Ammon's horn (tissue), 1 donor: ENCODE measurements at regions not wholly inside any gene's neighbourhood (a gene's known extent, or its start where the extent isn't known, plus 50 kb on each side); places are given as distances from the start of the nearest gene placed in this dataset.
A peak's percentile ranks its signal among the peaks of the same experiment; 100 is the strongest.

Source experiments
- DNase-seq: peaks from one replicate; pipeline ENCODE4 v3.0.0-alpha.2; 2016; ENCODE audit warnings: low spot score

DNA sequence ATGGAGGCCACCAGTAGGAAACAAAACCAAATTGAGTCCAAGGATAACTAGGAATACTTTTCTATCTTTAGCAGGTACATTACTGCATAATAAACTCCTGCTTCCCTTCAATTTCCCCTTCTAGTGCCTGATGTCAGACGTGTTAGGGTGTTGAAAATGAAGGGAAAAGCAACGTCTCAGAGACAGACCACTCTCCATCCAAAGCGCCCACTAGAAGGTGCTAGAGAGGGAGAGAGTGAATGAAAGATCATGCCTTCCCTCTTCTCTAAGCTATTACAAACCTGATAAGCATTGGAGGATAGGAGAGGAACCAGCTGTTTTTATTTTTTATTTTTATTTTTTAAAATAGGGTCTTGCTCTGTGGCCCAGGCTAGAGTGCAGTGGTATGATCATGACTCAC lies 64.1 kb downstream of the ZNF641 start:
- peak; percentile 15 for DNase-seq

GRCh38 chr12:48285751-48286650 lies 64.7 kb downstream of the ZNF641 start:
- DNase-seq = peak; percentile 42

- DNase-seq = no peak
These were observed 68.9 kb downstream of the ZNF641 start for GRCh38 chr12:48281811-48282210.

GRCh38 chr12:48280572-48280971 lies 70.1 kb downstream of the ZNF641 start:
- peak; percentile 35 for DNase-seq

DNA sequence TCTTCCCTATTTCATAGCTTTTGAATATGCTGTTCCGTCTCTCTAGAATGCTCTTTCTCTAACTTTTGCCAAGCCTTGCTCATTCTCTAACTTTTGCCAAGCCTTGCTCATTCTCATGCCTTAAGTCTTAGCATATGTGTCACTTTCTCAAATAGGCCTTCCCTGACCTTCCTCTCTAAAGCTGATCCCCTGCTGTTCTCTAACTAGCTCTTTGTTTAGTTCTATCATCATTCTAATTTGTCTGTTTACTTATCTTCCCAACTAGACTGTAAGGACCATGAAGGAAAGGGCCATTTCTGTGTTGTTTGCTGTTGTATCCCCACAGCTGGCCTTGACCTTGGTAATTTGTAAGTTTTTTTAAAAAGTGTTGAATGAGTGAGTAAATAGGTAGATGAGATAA lies 71.1 kb downstream of the ZNF641 start:
- DNase-seq = no peak

- peak; percentile 42 for DNase-seq
These were observed 71.6 kb downstream of the ZNF641 start for GRCh38 chr12:48279101-48279500.

GRCh38 chr12:48276621-48277020 lies 73.5 kb upstream of the OR10AD1 start:
- DNase-seq = no peak

- no peak for DNase-seq
These were observed 63.7 kb upstream of the OR10AD1 start for GRCh38 chr12:48266826-48267225.

GRCh38 chr12:48265777-48266176 lies 62.7 kb upstream of the OR10AD1 start:
- DNase-seq = no peak

DNA sequence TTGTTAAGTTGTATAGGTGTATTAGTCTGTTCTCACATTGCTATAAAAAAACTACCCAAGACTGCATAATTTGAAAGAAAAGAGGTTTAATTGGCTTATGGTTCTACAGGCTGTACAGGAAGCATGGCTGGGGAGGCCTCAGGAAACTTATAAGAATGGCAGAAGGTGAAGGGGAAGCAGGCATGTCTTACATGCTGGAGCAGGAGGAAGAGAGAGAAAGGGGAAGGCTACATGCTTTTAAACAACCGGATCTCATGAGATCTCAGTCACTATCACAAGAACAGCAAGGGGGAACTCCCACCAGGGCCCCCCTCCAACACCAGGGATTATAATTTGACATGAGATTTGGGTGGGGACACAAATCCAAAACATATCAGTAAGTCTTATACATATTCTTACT lies 60.5 kb upstream of the OR10AD1 start:
- peak; percentile 7 for DNase-seq

DNA sequence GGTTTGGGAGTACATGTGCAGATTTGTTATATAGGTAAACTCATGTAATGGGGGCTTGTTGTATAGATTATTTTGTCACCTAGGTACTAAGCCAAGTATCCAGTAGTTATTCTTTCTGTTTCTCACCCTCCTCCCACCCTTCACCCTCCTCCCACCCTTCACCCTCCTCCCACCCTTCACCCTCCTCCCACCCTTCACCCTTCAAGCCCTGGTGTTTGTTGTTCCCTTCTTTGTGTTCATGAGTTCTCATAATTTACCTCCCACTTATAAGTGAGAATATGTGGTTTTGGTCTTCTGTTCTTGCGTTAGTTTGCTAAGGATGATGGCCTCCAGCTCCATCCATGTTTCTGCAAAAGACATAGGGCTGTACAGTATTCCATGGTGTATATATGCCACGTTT lies 58.7 kb upstream of the OR10AD1 start:
- no peak for DNase-seq
